Skeletal muscle tissue (tissue), 4 donors: ENCODE measurements at regions not wholly inside any gene's neighbourhood (a gene's known extent, or its start where the extent isn't known, plus 50 kb on each side); places are given as distances from the start of the nearest gene placed in this dataset. TPM values are rescaled to one million over a fixed set of nuclear protein-coding genes. Genes with fewer than 3 reads are reported as not detected.
A peak's percentile ranks its signal among the peaks of the same experiment; 100 is the strongest.

ENCODE experiments used
- H3K27ac ChIP-seq: one replicate; pipeline ENCODE4 v1.7.0; 2013; ENCODE audit warnings: mild to moderate bottlenecking, low read depth, low read length, inconsistent platforms
- H3K27me3 ChIP-seq, 3 donors: one replicate each; pipeline ENCODE4 v1.7.0; 2013; ENCODE audit warnings: low read length in 3 of 3; ENCODE audit not compliant: control insufficient read depth in 3 of 3, insufficient read depth in 3 of 3
- H3K36me3 ChIP-seq, 3 donors: one replicate each; pipeline ENCODE4 v1.7.0; 2013; ENCODE audit warnings: low read length in 3 of 3; ENCODE audit not compliant: control insufficient read depth in 3 of 3, insufficient read depth in 3 of 3
- H3K4me1 ChIP-seq, 3 donors: one replicate each; pipeline ENCODE4 v1.7.0; 2013; ENCODE audit warnings: low read length in 3 of 3, mild to moderate bottlenecking in 3 of 3; ENCODE audit not compliant: control insufficient read depth in 3 of 3, insufficient read depth in 3 of 3
- H3K4me3 ChIP-seq, 3 donors: one replicate each; pipeline ENCODE4 v1.7.0; 2013; ENCODE audit warnings: low read length in 3 of 3
- H3K9ac ChIP-seq, 3 donors: one replicate each; pipeline ENCODE4 v1.7.0; 2013; ENCODE audit warnings: low read length in 3 of 3, mild to moderate bottlenecking in 3 of 3, moderate library complexity in 2 of 3, low read depth in 1 of 3
- H3K9me3 ChIP-seq, 3 donors: one replicate each; pipeline ENCODE4 v1.7.0; 2013; ENCODE audit warnings: low read length in 3 of 3; ENCODE audit not compliant: control insufficient read depth in 3 of 3
- small RNA-seq: library from RNA; depleted of rRNA; stranded (forward); fragments of <200 nt; gene quantifications from one replicate; pipeline ENCODE3, GENCODE V24; 2014
- donor health status: Osteomylitis.

GRCh38 chr3:30550246-30550645 is 56.2 kb upstream of the TGFBR2 start:
- Histone ChIP-seq H3K9ac (no peak overlapping the region), H3K27me3 (no peaks in the 10 kb centered on the region), H3K9me3 (no peaks in the 10 kb centered on the region), H3K4me3 (no peak overlapping the region), H3K36me3 (no peaks in the 10 kb centered on the region), H3K27ac (peak overlapping the region; percentile 8), H3K4me1 (no peaks in the 10 kb centered on the region)

GRCh38 chr3:30551266-30551665 is 55.1 kb upstream of the TGFBR2 start:
- H3K9ac ChIP-seq, result no peak overlapping the region
- no peak overlapping the region for H3K27ac ChIP-seq

GRCh38 chr3:30551927-30552326 is 54.5 kb upstream of the TGFBR2 start:
- Histone ChIP-seq H3K36me3 (no peaks in the 10 kb centered on the region), H3K4me3 (no peak overlapping the region), H3K9me3 (no peaks in the 10 kb centered on the region), H3K9ac (no peak overlapping the region), H3K27me3 (no peaks in the 10 kb centered on the region), H3K27ac (no peak overlapping the region), H3K4me1 (no peaks in the 10 kb centered on the region)

More at GRCh38 chr3:30551266-30551665, 55.1 kb upstream of the TGFBR2 start:
- H3K9me3 ChIP-seq, result no peaks in the 10 kb centered on the region
- H3K27me3 ChIP-seq, result no peaks in the 10 kb centered on the region
- H3K4me3 ChIP-seq, result no peak overlapping the region
- no peaks in the 10 kb centered on the region for H3K36me3 ChIP-seq
- H3K4me1 ChIP-seq, result no peaks in the 10 kb centered on the region

- Histone ChIP-seq H3K27me3 (no peaks in the 10 kb centered on the region), H3K9ac (no peak overlapping the region), H3K4me3 (no peak overlapping the region), H3K36me3 (no peaks in the 10 kb centered on the region), H3K9me3 (no peaks in the 10 kb centered on the region), H3K4me1 (no peaks in the 10 kb centered on the region), H3K27ac (no peak overlapping the region)
Observed at GRCh38 chr3:30553641-30554316, 52.6 kb upstream of the TGFBR2 start.

GRCh38 chr3:30554317-30554690 is 52.1 kb upstream of the TGFBR2 start:
- H3K9me3 ChIP-seq, result no peaks in the 10 kb centered on the region
- H3K9ac ChIP-seq, result no peak overlapping the region
- H3K4me3 ChIP-seq, result no peak overlapping the region
- no peaks in the 10 kb centered on the region for H3K36me3 ChIP-seq
- no peaks in the 10 kb centered on the region for H3K27me3 ChIP-seq
- no peak overlapping the region for H3K27ac ChIP-seq
- H3K4me1 ChIP-seq, result no peaks in the 10 kb centered on the region

- Histone ChIP-seq H3K36me3 (no peaks in the 10 kb centered on the region), H3K27ac (no peak overlapping the region), H3K4me3 (no peak overlapping the region), H3K27me3 (no peaks in the 10 kb centered on the region), H3K9ac (no peak overlapping the region), H3K4me1 (no peaks in the 10 kb centered on the region), H3K9me3 (no peaks in the 10 kb centered on the region)
Observed at GRCh38 chr3:30555968-30556367, 50.4 kb upstream of the TGFBR2 start.

Small RNA genes in the stretch of these regions (small RNA-seq; reads per million reads assigned to genes)
- not detected for gene RF01848
